NCI-H2171 treated with DMSO at 0.1 percent for 48 hours (cell line): ENCODE measurements at regions not wholly inside any gene's neighbourhood (a gene's known extent, or its start where the extent isn't known, plus 50 kb on each side); places are given as distances from the start of the nearest gene placed in this dataset.
"Not testable (repeated sequence)": the region's sequence is repeated elsewhere in the genome, so short reads cannot be mapped to it uniquely, and the experiment has no call there.

Source experiments
- DNase-seq: peaks from one replicate; lab custom pipeline; 2025; lab: John Stamatoyannopoulos, UW

DNA sequence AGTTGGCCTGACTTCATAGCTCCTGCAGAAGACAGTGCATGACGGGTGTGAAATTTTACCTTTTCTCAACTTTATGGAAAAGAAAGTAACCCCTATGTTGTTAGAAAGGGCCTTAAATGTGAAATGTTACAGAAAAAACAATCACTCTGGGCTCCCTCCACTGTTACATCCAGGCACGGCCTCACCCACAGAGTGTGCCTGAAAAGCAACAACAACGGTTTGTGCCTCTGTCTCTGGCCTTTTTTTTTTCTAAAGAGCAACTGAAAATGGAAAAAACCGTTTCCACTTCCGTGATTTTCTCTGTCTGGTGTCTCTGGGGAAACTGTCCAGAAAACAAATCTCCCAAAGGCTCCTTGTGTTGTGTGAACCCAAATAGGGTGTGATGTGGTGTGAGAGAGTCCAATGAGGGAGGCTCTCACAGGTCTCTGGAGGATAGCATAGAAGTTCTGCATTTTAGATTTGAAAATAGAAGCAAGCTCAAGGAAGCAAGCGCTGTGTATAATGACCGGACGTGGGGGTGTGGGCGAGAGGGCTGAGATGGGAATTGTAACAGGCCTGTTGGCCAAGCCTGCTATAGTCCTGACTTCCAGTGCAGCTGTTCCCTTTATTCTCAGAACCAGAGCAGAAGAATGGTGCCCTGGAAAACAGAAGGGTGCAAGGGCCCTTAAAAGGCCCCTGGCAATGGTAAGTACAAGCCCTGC, 221.8 kb upstream of the TUT7 start:
- no peak for DNase-seq

DNA sequence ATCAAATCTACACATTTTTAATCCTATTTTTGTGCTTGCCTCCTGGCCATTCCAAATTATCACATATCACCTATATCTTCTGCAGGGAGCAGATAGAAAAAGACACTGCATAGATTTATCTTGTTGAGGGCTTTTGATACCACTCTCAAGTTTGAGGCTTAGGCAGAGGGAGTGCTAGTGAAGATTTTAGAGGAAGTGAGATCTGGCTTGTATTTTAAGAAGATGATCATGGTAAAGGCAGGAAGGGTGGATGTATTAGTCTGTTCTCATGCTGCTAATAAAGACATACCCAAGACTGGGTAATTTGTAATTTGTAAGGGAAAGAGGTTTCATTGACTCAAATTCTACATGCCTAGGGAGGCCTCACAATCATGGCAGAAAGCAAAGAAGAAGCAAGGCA, 220.9 kb upstream of the TUT7 start:
- no peak for DNase-seq

DNA sequence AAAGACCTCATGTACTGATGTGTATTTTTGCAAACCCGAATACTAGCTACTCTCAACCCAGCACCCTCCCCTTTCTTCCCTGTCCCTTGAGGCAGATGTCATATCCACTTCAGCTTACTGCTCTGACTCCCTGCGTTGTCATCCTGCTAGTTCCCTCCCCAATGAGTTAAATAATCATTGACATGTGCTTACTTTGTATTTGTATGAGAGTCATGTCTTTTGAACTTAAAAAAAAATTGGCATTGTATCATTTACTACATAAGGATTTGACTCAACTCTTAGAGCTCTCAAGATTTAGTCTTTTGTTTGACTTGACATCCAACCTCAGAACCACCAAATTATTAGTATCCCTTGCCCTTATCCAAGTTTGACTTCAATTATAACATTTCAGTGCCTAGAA, 219.7 kb upstream of the TUT7 start:
- DNase-seq = no peak

DNA sequence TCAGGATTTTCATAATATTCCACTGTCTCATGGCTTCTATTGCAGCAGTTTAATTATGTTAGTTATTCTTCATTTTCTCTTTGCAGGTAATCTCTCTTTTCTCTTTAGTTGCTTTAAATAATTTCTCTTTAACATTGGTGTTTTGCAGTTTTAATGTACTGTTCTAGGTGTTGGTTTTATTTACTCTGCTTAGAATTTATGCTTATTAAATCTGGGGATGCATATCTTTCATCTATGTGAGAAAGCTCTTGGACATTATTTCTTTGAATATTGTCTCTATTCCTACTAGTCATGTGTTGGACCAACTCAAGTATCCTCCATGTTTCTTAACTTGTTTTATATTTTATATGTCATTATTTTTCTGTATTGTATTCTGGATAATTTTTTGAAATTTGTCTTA, 218.7 kb upstream of the TUT7 start:
- DNase-seq = no peak

DNA sequence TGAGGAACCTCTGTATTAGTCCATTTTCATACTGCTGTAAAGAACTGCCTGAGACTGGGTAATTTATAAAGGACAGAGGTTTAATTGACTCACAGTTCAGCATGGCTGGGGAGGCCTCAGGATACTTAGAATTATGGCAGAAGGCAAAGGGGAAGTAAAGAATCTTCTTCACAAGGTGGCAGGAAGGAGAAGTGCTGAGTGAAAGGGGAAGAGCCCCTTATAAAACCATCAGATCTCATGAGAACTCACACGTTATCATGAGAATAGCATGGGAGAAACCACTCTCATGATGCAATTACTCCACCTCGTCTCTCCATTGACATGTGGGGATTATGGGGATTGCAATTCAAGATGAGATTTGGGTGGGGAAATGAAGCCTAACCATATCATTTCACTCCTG, 211.4 kb upstream of the TUT7 start:
- DNase-seq = not testable (repeated sequence)

DNA sequence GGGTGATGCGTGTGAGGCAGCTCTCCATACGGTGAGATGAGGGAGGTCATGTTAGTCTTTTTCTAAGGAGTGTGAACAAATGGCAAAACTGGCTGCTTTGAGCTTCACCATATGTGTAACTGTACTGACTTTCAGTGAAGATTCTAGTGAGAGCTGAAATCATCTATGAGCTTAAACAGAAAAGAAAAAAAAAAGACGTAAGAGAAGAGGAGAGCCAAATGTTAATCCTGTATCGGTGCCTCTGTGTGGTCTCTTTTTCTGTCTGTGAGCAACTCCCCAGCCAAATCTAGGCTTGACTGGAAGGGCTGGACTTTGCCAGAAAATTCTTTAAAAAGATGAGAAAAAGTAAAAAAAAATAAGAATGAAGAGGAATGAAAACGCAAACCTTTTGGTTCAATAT, 209.7 kb upstream of the TUT7 start:
- no peak for DNase-seq

DNA sequence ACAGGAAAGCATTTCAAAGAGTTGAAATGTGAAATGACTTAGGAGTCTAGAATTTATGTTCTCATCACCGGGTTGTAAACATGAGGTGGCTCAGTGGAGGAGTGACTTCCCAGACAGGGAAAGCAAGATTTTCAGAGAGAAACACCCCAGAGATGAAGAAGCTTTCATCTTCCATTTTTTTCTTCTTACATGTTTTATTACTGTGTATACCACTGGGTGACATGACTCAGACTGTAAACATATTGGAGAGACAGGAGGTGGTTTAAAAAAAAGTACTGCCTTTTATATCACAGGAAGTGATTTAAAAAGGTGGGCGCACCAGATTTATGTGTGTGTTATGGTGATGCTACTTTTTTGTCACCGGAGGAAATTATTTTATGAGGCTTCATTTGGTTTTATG, 209.1 kb upstream of the TUT7 start:
- no peak for DNase-seq

DNA sequence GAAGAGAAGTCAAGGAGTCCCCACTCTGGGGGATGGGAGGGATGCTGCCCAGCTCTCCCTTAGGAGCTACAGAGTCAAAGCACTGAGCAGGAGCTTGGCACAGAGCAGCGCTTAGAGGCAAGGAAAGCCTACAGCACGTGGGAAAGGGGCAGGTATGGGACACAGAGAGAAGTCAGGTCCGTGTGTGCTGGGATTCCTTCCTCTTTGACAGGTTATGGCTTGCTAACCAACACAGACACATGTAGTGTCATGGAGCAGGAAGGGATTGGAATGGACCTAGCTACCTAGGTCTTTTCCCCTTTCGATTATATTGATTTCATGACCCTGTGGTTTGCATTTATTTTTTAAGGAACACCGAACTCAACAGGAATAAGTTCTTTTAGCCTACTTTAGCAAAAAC, 208.5 kb upstream of the TUT7 start:
- no peak for DNase-seq

DNA sequence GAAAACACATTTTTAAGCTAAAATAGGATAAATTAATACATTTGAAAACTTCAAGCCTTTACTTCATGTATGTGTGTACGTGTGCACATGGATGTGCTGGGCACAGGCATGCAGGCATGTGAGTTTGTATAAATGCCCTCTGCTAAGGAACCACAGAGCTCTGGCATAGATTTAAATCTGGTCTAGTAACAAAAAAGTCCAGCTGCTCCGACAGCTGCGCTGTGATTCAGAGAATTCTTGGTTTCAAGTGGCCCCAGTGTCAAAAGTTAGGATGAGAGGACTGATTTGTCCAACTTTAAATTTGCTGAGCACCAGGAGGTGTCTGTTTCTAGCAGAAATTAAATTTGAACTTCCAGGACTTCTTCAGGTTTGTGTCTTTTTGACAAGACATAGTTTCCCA, 203.7 kb upstream of the TUT7 start:
- DNase-seq = no peak

DNA sequence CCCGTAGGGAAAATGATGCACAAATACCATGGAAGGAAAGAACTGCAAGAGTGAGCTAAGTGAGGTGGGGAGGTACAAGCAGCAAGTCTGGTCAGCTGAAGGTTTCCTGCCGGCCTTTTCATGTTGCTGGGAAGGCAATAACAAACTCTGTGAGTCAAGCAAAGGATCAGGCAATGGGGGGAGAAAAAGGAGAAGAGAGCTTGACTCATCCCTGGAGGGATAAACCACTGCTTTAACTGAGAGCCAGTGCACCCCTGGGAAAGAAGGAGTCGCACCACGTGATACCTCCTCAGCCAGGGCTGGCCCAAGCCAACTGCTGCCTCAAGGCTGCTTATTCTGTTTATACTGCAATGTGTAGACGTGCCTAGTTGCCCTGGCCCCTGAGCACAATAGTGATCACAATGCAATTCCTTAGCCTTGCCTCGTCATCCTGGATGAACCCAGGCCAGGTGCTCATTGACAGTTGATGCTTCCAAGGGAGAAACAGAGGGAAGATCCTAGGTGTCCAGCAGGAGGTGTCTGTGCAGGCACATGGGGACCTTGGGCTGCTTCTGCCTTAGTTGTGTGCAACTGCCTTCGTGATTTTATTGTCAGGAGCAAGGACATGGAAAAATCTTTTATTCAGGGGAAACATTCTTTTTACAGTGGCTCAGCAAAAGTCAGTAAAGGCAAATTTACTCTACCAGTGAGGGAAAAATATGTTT, 203.0 kb upstream of the TUT7 start:
- no peak for DNase-seq

DNA sequence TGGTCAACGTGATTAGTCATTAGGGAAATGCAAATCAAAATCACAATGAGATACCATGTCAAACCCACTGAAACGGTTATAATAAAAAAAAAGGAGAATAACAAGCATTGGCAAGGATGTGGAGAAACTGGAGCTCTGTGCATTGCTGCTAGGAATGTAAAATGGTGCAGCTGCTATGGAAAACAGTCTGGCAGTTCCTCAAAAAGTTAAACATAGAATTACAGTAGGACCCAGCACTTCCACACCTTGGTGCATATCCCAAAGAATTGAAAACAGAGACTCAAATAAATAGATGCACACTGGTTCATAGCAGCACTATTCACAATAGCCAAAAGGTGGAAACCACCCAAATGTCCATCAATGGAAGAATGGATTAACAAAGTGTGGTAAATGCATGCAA, 201.5 kb upstream of the TUT7 start:
- no peak for DNase-seq

DNA sequence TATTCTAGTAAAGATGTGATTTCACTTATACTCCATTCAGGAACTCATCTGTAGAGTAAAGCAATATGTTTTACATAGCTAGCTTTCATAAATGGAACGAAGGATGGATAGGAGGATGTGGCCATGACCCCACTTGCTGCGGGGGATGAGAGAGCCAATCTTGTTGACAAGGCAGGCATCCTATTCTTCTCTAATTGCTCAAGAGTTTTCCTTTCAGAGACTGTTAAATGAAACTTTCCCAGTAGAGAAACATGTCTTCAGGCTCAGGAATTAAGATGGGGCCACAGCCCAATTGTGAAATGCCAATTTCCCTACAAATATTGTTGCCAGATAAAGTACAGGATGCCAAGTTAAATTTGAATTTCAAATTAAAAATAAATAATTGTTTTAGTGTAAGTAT, 196.2 kb upstream of the TUT7 start:
- DNase-seq = no peak

DNA sequence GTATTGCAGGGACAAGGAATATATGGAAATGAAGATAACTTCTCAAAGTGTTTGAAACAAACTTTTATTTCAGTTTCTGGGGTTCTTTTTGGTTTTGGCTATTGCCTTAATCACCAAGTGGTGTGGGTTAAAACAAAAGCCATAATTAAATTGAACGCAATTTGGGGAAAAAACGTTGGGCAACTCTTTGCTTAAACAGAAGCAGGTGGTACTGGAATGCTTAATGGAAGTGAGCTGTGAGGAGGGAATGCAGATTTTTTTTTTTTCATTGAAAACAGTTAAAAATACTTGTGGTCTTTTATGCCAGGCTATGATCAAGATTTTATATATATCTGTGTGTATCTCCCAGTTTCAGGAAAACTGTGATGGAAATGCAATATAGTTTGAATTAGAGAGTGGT, 195.7 kb upstream of the TUT7 start:
- DNase-seq = no peak

DNA sequence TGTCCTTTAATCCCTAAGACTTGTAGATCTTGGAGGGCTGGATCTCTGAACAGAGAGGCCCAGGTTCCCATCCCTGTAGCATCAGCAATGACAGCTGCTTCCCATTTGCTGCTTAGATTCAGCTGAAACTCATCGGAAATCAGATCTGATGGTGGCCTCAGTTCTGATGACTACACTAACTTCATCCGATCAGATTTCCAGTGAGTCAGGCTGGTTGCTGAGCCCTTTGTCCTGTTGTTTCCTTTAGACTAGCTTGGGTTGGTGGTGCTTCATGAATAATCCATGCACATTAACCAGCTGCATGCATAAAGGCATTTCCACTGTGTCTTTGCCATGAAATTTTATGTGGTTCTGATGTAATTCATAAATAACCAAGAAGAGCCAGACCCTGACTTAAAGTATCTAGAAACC, 195.2 kb upstream of the TUT7 start:
- no peak for DNase-seq

DNA sequence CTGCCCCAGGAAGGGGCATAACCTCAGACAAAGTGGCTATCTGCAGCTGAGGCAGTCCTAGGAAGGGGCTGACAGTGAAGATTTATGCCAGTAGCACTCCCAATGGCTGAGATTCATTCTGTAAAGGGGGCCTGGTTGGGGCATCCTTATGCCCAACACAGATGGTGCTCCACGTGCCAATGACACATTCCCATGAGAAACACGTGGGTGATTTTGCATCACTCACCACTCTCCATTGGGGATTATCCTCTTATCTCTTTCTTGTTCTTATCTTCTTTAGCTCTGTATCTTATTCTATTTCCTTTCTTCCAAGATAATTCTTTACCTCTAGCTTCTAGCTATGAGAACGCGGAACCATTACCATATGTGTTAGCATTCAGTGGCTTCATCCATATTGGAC, 194.0 kb upstream of the TUT7 start:
- DNase-seq = no peak

DNA sequence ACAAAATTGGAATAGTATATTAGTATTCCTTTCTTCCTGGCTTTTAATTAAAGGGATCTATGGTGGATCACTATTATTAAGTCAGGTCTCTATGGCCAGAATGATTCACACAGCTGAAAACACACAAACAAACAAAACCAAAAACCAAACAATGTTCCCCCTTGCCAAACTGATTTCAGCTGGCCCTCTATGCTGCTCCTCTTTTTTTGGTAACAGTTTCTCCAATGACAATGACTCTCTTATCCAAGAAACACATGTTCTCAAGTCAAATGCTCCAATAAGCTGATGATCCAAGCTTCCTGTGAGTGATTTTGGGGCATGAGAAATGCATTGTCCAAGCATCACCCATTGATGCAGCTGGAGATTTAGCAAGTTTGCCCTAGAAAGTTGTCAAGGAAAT, 193.4 kb upstream of the TUT7 start:
- DNase-seq = no peak

DNA sequence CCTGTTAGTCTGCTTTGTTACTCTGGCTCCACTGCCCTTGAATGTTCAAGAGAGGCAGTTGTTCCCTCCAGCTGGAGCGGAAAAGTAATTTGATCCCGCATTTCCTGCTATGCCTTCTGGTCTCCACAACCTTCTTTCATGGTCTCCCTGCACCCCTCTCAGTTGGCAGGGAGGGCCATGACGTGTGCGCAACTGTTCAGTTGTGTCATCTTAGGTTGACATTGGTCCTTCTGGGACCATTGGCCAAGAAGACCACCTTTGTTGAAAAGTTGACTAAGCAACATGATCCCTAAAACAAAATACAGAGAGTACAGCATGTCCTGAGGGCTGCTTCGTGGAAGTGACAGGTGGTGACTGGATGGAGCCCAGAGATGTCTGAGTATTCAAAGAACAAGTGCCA, 192.5 kb upstream of the TUT7 start:
- peak; percentile 58 for DNase-seq

DNA sequence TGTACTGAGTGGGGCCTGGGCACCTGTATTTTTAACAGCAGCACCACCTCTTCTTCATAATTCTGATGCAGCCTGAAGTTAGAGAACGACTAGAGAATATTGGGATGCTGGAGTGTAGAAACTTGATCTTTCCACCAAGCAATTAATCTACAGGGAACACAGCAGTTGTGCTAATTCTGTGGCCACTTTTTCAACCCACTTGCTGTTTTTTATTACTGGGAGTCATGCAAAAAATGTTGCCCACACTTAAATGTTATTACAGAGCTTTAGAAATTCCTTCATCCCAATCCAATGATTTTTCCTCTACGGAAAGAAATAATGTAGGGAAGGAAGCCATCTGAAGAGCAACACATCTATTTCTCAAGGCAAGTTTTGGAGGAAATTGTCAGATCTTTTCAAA, 190.9 kb upstream of the TUT7 start:
- DNase-seq = no peak

DNA sequence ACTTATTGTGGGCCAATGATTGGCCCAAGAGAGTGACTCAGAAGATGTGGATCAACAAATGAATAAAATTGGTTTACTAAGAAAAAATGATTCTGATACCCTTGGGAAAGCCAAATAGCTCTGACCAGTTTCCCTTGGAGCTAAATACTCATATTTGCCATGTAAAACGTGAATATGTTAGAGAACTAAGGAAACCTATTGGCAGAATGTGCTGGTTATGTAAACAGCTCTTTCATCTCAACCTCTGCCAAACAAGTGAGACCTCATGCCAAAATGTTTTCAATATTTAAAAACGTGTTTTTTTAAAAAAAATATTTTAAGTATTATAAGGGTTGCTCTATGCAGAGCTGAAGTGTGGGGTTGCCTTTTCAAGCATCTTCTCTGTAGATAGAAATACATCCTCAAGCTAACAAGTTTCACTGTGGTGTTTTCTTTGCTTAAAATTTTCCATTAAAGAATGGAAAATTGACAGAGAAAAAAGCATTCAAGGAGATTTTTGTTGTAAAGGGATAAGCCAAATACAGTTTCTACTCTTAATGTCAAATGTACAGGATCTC, 186.9 kb upstream of the TUT7 start:
- DNase-seq = no peak

DNA sequence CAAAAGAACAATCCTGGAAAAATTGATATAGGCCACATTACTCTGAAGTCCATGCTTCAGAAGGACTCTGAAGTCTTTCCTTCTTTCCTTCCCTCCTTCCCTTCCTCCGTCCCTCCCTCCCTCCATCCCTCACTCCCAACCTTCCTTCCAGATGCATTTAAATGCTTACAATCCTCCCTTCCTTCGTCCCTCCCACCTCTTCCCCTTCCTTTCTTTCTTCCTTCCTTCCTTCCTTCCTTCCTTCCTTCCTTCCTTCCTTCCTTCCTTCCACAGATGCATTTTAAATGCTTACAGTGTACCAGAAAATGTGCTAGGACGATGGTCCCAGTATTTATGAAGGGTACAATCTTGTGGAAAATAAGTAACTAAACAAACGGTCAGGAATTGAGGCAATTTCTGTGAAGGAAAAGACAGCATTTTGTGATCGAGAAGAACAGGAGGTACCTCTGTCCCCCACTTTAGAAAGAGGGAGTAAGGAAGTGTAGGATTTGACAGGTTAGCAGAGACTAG, 181.3 kb upstream of the TUT7 start:
- no peak for DNase-seq

DNA sequence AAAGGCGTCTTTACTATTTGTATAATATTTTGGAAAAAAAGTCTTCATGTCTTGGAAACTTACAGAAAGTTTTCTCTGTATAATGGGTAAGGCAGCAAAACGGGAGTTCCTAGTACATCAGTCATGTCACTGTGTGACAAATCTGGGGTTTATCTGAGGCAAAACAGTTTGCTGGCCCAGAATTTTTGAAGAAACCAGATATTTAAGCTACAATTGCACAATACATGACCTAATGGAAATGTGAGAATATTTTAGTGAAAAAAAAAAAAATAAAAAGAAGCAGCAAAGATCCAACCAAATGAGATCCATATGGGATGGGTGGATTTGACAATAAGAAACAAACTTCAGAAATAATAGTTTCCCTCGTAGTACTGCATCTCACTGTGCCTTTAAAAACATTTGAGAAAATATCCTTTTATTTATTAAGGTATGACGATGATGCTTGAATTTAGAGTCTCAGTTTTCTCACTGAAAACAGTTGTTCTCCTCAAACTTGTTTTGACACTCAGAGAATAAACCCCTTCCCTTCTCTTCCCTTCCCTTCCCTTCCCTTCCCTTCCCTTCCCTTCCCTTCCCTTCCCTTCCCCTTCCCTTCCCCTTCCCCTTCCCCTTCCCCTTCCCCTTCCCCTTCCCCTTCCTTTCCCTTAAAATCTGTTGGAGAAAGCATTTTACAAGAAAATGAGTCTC, 180.5 kb upstream of the TUT7 start:
- DNase-seq = no peak

DNA sequence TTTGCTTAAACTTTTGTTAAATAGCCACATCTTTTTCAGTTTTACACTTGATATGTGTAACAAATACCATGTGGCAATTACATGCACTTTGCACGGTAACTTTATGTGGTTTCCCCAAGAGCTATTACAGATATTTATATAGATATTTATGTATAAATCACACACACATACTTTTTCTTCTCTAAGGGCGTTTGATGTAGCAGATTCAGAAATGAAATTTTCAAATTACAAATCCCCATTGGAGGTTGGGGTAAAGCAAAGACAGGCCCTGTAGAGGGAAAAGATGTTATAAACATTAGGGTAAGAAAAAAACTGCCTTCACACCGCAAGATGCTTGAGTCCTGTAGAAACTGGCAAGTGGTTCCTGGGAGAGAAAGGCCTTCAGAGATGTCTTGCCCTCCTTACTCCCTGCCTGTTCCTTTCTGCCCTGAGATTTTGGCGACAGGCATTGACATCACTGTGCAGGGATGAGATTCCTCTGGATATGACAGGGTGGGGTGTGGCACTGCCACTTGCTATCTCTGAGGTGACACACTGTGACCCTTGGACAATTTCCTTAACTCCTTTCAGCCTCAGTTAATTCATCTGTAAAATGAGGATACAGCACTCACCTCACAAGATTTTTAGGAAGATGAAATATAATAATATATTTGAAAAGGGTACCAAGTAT, 177.9 kb upstream of the TUT7 start:
- no peak for DNase-seq
